SK-N-SH (cell line): ENCODE measurements at regions not wholly inside any gene's neighbourhood (a gene's known extent, or its start where the extent isn't known, plus 50 kb on each side); places are given as distances from the start of the nearest gene placed in this dataset.
A peak's percentile ranks its signal among the peaks of the same experiment; 100 is the strongest.

Experiments
- CTCF ChIA-PET: fragments of 300-600, 350-600 bp; formaldehyde crosslinking; extraction: SDS; loops from one replicate; lab custom pipeline; 2021; lab: Yijun Ruan, JAX
- POLR2A ChIA-PET: fragments of 350-600 bp; sonication (Branson Sonifier 250); formaldehyde crosslinking; extraction: SDS; loops from one replicate; lab custom pipeline; 2020; ENCODE audit warnings: antibody characterized with exemption, inconsistent platforms; lab: Yijun Ruan, JAX
- DNase-seq: peaks from one replicate; pipeline ENCODE4 v3.0.0; 2012
- H2AFZ ChIP-seq: fragments of 200-600 bp; sonication (generic); 2 replicates; pipeline ENCODE4 v1.8.1; 2016; ENCODE audit warnings: antibody characterized with exemption, mild to moderate bottlenecking, low read depth
- H3F3A ChIP-seq: fragments of 200-600 bp; sonication (generic); replicated peaks from 2 replicates; pipeline ENCODE3; 2016; ENCODE audit warnings: antibody characterized with exemption, mild to moderate bottlenecking; ENCODE audit not compliant: insufficient read depth
- H3K27ac ChIP-seq, 2 experiments: fragments of 200-500 bp in 1 of 2; fragments of 200-600 bp in 1 of 2; sonication (Bioruptor generic) in 1 of 2; sonication (generic), shearing (Covaris generic) in 1 of 2; 2 replicates each; pipeline versions ENCODE4 v1.5.1 to v1.6.1; 2014 to 2016; ENCODE audit warnings: low read depth in 2 of 2, inconsistent platforms in 1 of 2, low read length in 1 of 2, mild to moderate bottlenecking in 1 of 2, mixed read lengths in 1 of 2
- H3K27me3 ChIP-seq: fragments of 200-600 bp; sonication (generic), shearing (Covaris generic); 2 replicates; pipeline ENCODE4 v1.6.1; 2016; ENCODE audit warnings: mixed run types; ENCODE audit not compliant: insufficient read depth
- H3K36me3 ChIP-seq, 2 experiments: fragments of 200-500 bp in 1 of 2; fragments of 200-600 bp in 1 of 2; sonication (Bioruptor generic) in 1 of 2; sonication (generic) in 1 of 2; replicated peaks in 1 of 2; 2 replicates each; pipeline versions ENCODE3 to v1.5.1; 2014 to 2016; ENCODE audit warnings: low read length in 1 of 2, mild to moderate bottlenecking in 1 of 2; ENCODE audit not compliant: insufficient read depth in 2 of 2, control insufficient read depth in 1 of 2
- H3K4me1 ChIP-seq, 2 experiments: fragments of 200-500 bp in 1 of 2; fragments of 200-600 bp in 1 of 2; sonication (Bioruptor generic) in 1 of 2; sonication (generic), shearing (Covaris generic) in 1 of 2; 2 replicates each; pipeline versions ENCODE4 v1.5.1 to v1.6.1; 2014 to 2016; ENCODE audit warnings: low read depth in 1 of 2, low read length in 1 of 2, mixed run types in 1 of 2; ENCODE audit not compliant: insufficient read depth in 2 of 2, control insufficient read depth in 1 of 2
- H3K4me2 ChIP-seq: fragments of 200-600 bp; sonication (generic), shearing (Covaris generic); 2 replicates; pipeline ENCODE4 v1.6.1; 2017; ENCODE audit warnings: mixed run types
- H3K4me3 ChIP-seq, 2 experiments: fragments of 200-500 bp in 1 of 2; fragments of 200-600 bp in 1 of 2; sonication (Bioruptor generic) in 1 of 2; sonication (generic), shearing (Covaris generic) in 1 of 2; 2 replicates each; pipeline versions ENCODE4 v1.5.1 to v1.8.1; 2014 to 2016; ENCODE audit warnings: low read depth in 2 of 2, inconsistent platforms in 1 of 2, low read length in 1 of 2, mild to moderate bottlenecking in 1 of 2, mixed read lengths in 1 of 2, moderate library complexity in 1 of 2
- H3K79me2 ChIP-seq: fragments of 200-600 bp; sonication (generic); 2 replicates; pipeline ENCODE4 v1.8.1; 2017; ENCODE audit warnings: mild to moderate bottlenecking; ENCODE audit not compliant: insufficient read depth
- H3K9ac ChIP-seq: fragments of 200-600 bp; sonication (generic); 2 replicates; pipeline ENCODE4 v1.6.1; 2017; ENCODE audit warnings: mixed run types
- H3K9me2 ChIP-seq: fragments of 200-600 bp; sonication (generic); 2 replicates; pipeline ENCODE4 v1.6.1; 2017; ENCODE audit warnings: mixed run types
- H3K9me3 ChIP-seq: fragments of 200-600 bp; sonication (generic); 2 replicates; pipeline ENCODE4 v1.6.1; 2017; ENCODE audit warnings: mixed run types, mild to moderate bottlenecking, moderate library complexity
- H4K20me1 ChIP-seq: fragments of 200-600 bp; sonication (generic); 2 replicates; pipeline ENCODE4 v1.6.1; 2017; ENCODE audit warnings: mild to moderate bottlenecking, mixed run types; ENCODE audit not compliant: insufficient read depth
- GABPA ChIP-seq: IDR thresholded peaks from 2 replicates; pipeline ENCODE4 v1.4.0; 2012; ENCODE audit warnings: low read depth, mild to moderate bottlenecking
- JUND ChIP-seq: IDR thresholded peaks from 2 replicates; pipeline ENCODE4 v1.4.0; 2012
- MAX ChIP-seq: IDR thresholded peaks from 2 replicates; pipeline ENCODE4 v1.4.0; 2012; ENCODE audit warnings: low read depth
- MEF2A ChIP-seq: IDR thresholded peaks from 2 replicates; pipeline ENCODE4 v1.4.0; 2012; ENCODE audit warnings: low read depth, borderline replicate concordance
- MXI1 ChIP-seq: IDR thresholded peaks from 2 replicates; pipeline ENCODE4 v1.6.1; 2012; ENCODE audit warnings: mild to moderate bottlenecking, low read depth, low read length, improper control_type of control experiment
- NRF1 ChIP-seq: IDR thresholded peaks from 2 replicates; pipeline ENCODE4 v1.6.1; 2012; ENCODE audit warnings: low read depth, mild to moderate bottlenecking, low read length
- RFX5 ChIP-seq: IDR thresholded peaks from 2 replicates; pipeline ENCODE4 v1.6.1; 2012; ENCODE audit warnings: mild to moderate bottlenecking, improper control_type of control experiment, low read length
- TCF12 ChIP-seq: IDR thresholded peaks from 2 replicates; pipeline ENCODE4 v1.4.0; 2012
- USF1 ChIP-seq: IDR thresholded peaks from 2 replicates; pipeline ENCODE4 v1.4.0; 2012; ENCODE audit warnings: low read depth, borderline replicate concordance
- WGBS: methylation state at CpG from one replicate; pipeline ENCODE4 v1.1.6; 2017; ENCODE audit warnings: low lambda C conversion rate; 5-methylcytosine and 5-hydroxymethylcytosine counted together
- TF ChIP-seq, protein P1 (sequence below): IDR thresholded peaks from 2 replicates; pipeline ENCODE4; 2012
- TF ChIP-seq, protein P2 (sequence below): fragments of 150-350 bp; IDR thresholded peaks from 2 replicates; pipeline ENCODE4 v1.6.1; 2017; ENCODE audit warnings: antibody characterized with exemption, low read length, low read depth, borderline replicate concordance

GRCh38 chr5:143541943-143542797, 138.7 kb upstream of the NR3C1 start:
- no peaks in the 10 kb centered on the region for H3K9me2 ChIP-seq
- no peak overlapping the region for H3K4me3 ChIP-seq
- H3K79me2 ChIP-seq: no peaks in the 10 kb centered on the region
- H3K27ac ChIP-seq: no peak overlapping the region
- H3K9ac ChIP-seq: no peak overlapping the region
- 58% methylated on average over 6 of the region's 6 CpGs for WGBS
- TF ChIP-seq TCF12 (peak; percentile 41; the same call in 1 of the 2 replicates), MAX (peak; percentile 45; the same call in 1 of the 2 replicates), MXI1 (no peak), RFX5 (no peak), NRF1 (no peak), USF1 (no peak), JUND (no peak)
- TF ChIP-seq, protein P1, sequence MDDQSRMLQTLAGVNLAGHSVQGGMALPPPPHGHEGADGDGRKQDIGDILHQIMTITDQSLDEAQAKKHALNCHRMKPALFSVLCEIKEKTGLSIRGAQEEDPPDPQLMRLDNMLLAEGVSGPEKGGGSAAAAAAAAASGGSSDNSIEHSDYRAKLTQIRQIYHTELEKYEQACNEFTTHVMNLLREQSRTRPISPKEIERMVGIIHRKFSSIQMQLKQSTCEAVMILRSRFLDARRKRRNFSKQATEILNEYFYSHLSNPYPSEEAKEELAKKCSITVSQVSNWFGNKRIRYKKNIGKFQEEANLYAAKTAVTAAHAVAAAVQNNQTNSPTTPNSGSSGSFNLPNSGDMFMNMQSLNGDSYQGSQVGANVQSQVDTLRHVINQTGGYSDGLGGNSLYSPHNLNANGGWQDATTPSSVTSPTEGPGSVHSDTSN: peak; percentile 71
- no peaks in the 10 kb centered on the region for H3K36me3 ChIP-seq
- DNase-seq: no peak
- no peak overlapping the region for H2AFZ ChIP-seq
- H3K27me3 ChIP-seq: no peaks in the 10 kb centered on the region
- H3K9me3 ChIP-seq: peaks cover 8% of the 10 kb centered on the region; the same call in 1 of the 2 replicates
- H3K4me2 ChIP-seq: no peak overlapping the region
- ChIA-PET CTCF (no interaction called here), POLR2A (no interaction called here)
- no peaks in the 10 kb centered on the region for H4K20me1 ChIP-seq
- peaks cover 0 to 20% of the 10 kb centered on the region in 2 experiments; a peak in 2 of 4 replicates for H3K4me1 ChIP-seq
- peaks cover 35% of the 10 kb centered on the region for H3F3A ChIP-seq

DNA sequence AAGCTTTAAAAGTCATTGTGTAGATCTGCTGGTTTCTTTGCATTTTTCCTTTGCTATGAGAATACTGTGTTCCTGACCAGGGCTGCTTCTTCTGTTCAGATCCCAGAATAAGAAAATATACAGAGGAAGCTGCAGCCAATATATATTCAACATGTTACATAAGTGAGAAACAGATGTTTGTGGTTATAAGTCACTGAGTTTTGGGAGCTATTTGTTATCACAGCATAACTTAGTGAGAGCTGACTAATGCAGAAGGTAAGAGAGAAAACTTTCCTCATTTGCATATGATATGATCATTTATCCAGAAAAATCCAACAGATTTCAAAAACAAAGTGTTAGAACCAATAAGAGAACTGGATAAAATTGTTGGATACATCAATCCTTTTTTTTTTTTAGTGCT, 136.3 kb upstream of the NR3C1 start:
- no peak overlapping the region for H3K27ac ChIP-seq
- no peak overlapping the region for H2AFZ ChIP-seq
- no peaks in the 10 kb centered on the region for H3K27me3 ChIP-seq
- CTCF ChIA-PET: no interaction called here
- peaks cover 0 to 26% of the 10 kb centered on the region in 2 experiments; a peak in 3 of 4 replicates for H3K4me1 ChIP-seq
- no peaks in the 10 kb centered on the region for H4K20me1 ChIP-seq
- POLR2A ChIA-PET: interaction anchor here (0.6 kb wide), 1 partner anchor 461 kb away, joined by 3 read pairs; no protein-coding TSS in a partner anchor
- peaks cover 35% of the 10 kb centered on the region for H3F3A ChIP-seq
- H3K4me2 ChIP-seq: no peak overlapping the region
- H3K9ac ChIP-seq: no peak overlapping the region
- no peaks in the 10 kb centered on the region for H3K79me2 ChIP-seq
- no peaks in the 10 kb centered on the region for H3K36me3 ChIP-seq
- no peak for TF ChIP-seq GABPA
- no peak for TF ChIP-seq NRF1
- no peak for TF ChIP-seq MEF2A
- TF ChIP-seq, protein P2, sequence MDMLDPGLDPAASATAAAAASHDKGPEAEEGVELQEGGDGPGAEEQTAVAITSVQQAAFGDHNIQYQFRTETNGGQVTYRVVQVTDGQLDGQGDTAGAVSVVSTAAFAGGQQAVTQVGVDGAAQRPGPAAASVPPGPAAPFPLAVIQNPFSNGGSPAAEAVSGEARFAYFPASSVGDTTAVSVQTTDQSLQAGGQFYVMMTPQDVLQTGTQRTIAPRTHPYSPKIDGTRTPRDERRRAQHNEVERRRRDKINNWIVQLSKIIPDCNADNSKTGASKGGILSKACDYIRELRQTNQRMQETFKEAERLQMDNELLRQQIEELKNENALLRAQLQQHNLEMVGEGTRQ: no peak
- TF ChIP-seq MAX: no peak
- no peak for TF ChIP-seq TCF12
- DNase-seq: no peak
- H3K9me3 ChIP-seq: peaks cover 8% of the 10 kb centered on the region; the same call in 1 of the 2 replicates
- H3K4me3 ChIP-seq: no peak overlapping the region
- no peaks in the 10 kb centered on the region for H3K9me2 ChIP-seq
